GM18517 (cell line): ENCODE measurements at regions not wholly inside any gene's neighbourhood (a gene's known extent, or its start where the extent isn't known, plus 50 kb on each side); places are given as distances from the start of the nearest gene placed in this dataset.

Experiments used
- ATAC-seq: cut with Tn5 transposase; IDR thresholded peaks from one replicate; pipeline ENCODE4 v1.9.1; 2021; ENCODE audit warnings: mild to moderate bottlenecking, moderate library complexity; ENCODE audit not compliant: unreplicated experiment

DNA sequence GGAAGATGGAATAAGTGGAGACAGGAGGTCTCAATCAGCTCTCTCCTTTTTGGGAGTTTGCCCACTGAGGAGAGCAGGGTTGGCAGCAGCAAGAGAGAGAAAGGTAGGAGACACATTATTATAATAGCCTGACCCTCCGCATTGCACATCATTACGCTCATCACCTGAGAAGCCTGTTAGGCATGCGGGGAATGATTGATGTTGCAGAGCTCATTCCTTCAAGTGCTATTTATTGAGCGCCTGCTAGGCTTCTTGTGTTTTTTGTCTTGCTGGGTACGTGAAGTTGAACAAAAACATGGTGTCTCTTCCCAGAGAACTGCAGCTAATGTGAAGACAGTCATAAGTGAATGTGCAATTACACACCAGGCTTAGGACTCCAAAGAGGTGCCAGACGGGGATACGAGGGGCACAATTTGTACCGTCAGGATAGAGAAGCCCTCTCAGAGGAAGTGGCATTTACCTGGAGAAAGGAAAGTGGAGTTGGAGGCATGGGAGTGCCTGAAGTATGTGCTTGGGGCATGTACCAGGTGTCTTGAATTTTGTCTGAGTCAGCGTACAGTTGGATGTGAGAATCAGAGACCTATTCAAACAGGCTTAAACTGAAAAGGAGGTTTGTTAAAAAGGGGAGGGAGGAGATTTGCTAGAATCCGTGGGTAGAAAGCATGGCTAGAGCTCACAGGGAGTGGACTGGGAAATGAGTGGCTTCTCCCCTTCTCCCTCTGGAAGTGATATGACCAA lies 90.2 kb upstream of the SOD3 start:
- no peak for ATAC-seq

DNA sequence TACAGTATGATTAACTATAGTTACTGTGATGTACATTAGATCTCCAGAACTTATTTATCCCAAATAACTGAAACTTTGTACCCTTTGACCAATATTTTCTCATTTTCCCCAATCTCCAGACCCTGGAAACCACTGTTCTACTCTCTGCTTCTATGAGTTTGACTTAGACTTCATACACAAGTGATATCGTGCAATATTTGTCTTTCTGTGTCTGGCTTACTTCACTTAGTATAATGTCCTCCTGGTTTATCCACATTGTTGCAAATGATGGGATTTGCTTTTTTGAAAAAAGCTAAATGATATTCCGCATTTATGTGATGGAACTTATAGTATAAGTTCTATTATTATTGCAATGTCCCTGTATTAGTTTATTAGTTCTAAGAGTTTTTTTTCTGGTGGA lies 81.8 kb upstream of the SOD3 start:
- no peak for ATAC-seq

DNA sequence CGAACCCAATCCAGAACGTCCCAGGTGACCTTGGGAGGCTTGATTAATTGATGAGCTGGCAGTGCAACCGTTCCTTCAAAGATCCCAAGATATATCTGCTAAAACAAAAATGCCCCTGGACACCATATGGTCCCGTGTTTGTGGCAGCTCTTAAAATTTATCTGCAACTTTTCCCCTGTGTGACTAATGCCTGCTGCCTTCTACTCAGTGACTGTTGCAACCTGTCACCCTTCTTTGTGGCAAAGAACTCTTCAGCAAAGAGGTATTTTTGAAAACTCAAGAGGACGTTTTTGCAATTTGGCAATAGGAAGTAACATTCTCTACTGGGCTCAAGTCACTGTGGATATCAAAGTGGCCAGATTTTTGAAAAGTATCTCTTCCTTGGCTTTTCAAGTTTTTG lies 75.8 kb upstream of the SOD3 start:
- ATAC-seq = no peak

DNA sequence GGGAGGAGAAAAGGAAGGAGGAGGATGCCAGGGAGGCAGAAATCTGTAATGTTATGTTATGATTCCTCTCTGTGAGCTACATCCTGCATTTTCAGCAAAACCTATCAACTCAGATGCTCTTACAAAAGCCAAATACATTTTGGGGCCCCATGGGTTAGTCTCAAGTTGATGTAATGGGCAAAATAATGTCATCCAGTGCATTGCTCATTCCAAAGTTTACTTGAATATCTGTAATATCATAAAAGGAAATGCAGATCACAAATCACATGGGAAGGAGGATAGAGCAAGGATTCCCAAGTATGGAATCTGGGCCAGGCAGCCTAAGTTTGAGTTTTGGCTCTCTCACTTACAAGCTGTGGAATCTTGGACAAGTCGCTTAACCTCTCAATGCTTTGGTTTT lies 74.9 kb upstream of the SOD3 start:
- no peak for ATAC-seq

DNA sequence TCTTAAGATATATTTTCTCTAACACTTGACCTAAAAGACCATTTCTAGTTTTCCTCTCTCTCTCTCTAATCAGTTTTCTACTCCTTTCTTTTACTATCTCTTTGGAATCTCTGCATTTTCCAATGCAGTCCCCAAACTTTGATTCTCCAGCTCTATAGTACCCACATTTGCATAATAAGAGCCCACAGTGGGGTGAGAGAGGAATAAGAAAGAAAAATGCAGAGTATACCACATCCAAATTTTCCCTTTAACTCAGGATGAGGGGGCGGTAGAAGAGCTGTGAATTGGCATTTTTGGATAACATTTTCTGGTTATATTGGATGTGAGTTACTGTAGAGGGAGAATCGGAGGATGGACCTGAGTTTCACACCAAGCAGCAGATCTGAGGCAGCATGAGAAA lies 74.4 kb upstream of the SOD3 start:
- no peak for ATAC-seq

DNA sequence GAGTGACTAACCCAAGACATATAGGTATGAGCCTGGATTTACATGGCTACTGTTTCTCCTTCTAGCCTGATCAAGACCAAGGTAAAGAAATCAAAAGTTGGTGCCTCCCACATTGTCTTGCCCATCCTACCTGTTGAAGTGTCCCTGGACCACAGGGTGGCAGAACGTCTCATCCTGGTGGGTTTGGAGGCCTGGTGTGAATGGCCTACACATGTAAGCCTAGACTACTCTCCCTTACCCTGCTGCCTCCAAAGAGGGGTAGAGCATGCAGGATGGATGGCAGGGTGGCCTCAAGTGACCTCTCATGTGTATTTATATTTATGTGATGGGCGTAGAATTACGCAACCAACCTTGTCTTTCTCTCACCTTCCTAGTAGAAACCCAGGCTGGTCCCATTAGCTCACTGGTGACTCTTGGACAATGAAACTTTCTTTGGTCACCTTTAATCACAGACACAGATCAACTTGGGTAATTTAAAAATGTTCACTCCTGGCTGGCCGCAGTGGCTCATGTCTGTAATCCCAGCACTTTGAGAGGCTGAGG lies 73.3 kb upstream of the SOD3 start:
- no peak for ATAC-seq

DNA sequence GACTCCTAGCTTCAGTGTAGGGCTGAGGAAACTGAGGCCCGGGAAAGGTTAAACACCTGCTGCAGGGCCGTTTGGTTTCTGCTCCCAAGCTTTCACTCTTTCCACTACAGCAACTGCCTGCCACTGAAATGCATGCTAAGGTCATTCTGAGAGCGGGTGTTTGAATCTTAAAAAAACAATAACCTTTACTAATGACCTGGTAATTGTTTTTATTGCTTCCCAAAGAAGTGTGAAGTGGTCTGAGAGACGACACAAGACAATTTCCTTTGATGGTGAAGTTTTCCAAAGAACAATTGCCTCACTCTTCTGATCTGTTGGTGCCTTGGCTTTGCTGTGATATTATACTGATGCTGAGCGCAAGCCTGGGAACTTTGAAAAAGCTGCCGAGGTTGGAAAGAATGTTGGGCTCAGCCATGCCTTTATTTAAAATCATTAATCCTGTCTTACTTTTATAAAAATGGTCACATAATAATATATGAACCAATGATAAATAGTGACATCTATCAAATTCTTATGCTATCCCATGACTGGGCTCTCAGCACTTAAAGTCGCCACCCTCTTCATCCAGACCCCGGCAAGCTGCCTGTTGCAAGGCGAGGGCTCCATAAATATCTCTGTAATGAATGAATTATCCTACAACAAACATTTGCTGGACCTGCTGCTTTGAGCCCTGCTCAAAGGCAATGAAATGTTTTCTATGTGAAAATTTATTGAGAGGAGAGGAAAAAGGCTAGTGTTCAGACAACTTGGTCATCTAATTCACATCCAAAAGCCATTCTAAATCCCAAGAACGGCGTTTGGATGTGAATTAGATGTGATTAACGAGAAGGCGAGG lies 67.8 kb upstream of the SOD3 start:
- ATAC-seq = no peak

DNA sequence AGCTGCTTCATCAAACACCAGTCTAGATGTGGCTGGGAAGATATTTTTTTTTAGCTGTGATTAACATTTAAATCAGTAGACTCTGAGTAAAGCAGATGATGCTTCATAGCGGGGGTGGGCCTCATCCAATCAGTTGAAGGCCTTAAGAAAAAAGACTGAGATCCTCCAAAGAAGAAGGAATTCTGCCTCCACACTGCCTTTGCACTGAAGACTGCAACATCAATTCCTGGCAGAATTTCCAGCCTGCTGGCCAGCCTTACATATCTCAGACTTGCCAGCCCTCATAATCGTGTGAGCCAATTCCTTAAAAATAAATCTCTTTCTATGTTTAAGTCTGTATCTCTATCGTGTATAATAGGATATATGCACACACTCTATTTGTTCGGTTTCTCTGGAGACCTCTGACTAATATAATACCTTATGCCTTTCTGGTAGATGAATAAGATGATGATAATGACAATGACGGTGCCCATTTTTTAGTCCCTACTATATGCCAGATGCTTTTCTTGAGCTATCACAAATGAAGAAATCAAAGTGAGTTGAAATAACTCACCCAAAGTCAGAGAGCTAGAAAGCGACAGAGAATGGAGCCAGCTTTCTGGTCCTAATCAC lies 66.1 kb upstream of the SOD3 start:
- ATAC-seq = no peak

DNA sequence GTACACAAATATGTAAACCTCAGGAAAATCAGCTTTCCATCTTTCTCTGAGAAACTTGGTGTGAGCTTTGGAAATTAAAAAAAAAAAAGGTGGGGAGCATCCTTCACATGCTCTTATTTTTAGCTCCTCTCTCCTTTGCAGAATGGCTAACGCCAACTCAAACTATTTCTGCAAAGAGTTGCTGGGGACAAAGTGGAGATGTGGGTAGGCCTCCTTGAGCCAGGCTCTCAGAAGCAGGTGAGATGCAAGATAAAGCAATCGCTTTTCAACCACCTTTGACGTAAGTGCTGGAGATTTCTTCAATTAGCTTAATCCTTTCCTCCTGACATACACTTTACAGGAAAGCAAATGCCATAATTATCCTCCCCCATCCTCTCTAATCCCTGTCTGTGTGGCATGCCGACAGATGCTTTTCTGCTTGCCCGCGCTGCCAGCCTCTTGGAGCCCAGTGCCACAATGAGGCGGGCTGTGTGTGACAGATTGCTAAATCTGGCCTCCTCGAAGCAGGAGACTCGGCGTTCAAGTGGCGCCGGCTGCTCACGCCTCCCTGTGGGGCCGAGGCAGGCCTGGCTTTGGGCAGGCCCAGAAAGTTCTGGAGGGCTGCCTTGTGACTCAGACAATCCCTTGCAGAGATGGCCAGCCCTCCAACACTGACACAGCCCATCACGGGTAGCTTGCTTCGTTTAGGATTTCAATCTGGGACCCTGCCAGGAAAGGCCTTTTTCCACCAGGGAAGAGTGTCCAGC lies 64.9 kb upstream of the SOD3 start:
- ATAC-seq = no peak

DNA sequence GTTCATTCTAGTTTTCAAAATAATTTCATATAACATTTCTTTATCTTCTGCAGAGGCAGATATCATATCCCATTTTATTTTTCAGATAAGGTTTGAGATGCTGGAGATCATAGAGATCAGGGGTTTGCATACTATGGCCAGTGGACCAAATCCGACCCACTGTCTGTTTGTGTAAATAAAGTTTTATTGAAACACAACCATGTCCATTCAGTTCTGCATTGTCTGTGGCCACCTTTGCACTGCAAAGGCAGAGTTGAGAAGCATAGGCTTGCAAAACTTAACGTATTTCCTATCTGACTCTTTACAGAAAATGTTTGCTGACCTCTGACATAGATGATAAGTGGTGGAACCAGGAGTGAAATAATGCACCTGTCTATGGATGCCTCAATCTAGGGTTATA lies 63.9 kb upstream of the SOD3 start:
- ATAC-seq = no peak

DNA sequence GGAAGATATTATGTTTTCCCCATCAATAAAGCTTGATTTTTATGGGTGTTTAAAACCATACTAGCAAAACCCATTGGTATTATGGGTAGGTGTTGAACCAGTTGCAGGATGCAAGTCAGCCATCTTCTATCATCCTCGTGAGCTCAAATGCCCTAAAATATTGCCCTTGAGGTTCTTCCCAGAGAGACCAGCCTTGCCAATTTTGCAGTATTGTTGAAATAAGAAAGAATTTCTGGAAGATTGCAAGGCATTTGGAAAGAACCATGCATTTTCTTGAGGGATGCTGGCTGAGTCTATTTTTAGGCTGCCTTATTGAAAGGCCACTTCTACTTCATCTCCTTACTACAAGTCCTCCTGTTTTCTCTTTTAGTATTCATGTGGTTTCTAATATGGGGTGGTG lies 60.9 kb upstream of the SOD3 start:
- ATAC-seq = no peak

DNA sequence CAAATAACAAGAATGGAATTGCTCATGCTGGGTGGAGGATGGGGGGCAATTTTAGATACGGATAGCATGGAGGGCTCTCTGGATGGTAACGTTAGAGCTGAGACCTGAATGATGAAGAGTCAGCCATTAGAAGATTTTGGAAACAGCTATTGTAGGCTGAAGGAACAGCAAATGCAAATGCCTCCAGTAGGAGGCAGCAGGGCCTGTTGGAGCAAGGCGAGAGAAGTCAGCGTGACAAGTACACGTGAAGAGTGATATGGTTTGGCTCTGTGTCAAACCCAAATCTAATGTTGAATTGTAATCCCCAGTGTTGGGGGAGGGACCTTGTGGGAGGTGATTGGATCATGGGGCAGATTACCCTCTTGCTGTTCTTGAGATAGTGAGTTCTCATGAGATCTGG lies 59.3 kb upstream of the SOD3 start:
- ATAC-seq = no peak

DNA sequence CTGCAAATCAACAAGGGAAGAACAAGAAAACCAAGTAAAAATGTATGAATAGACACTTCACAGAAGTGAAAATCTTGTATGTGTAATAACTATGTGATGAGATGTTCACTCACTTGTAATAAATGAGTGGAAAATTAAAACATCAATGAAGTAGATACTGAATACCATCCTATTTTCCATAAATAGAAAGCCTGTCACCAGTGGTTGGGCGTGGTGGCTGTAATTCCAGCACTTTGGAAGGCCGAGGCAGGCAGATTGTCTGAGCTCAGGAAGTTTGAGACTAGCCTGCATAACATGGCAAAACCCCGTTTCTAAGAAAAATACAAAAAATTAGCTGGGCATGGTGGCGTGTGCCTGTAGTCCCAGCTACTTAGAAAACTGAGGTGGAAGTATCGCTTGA lies 53.5 kb upstream of the SOD3 start:
- ATAC-seq = no peak

DNA sequence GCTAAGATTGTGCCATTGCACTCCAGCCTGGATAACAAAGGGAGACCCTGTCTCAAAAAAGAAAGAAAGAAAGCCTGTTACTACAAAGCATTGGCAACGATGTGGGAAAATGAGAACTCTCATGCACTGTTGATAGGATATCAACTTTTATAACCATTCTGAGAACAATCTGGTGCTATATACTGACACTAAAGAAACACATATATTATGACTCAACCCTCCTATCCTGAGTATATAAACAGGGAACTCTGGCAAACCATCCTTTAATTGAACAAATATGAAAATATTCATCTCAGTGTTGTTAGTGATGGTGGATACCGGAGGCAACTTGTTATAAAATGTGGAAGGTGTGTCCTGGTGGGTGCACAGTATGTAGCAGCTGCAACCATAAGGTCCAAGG lies 53.0 kb upstream of the SOD3 start:
- no peak for ATAC-seq

DNA sequence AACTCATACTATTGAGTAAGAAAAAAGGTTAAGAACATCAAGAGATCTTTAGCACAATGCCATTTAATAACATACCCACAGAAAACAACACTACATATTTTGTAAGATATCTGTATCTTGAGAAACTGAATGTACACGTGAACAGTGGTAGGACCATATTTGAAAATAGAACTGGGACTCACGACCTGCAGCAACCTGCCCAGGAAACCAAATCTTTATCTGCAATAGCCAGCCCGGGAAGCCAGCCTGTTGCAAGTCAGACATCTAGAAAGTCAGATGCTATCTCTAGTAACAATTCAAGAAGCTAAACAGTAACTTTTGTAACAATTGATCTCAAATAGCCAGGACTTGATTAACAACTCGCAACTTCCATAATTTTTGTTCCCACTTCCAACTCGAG lies 52.6 kb upstream of the SOD3 start:
- no peak for ATAC-seq

DNA sequence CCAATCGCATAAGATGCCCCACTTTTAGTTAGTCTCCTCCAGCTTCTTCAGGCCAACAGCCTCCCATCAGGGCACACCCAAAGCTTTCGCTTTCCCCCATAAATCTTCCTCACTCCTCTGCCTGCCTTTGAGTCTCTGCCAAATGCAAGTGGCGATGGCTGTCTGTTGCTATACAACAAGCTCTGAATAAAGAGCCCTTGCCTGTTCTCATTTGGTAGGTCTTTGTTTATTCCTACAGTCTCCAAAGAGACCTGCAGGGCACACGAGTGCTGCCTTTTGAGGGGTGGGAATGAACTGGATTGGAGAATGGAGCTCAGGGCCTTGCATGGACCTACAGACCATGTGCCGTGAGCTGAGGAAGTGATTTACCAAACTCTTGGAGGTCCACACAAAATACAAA lies 52.2 kb upstream of the SOD3 start:
- ATAC-seq = no peak

DNA sequence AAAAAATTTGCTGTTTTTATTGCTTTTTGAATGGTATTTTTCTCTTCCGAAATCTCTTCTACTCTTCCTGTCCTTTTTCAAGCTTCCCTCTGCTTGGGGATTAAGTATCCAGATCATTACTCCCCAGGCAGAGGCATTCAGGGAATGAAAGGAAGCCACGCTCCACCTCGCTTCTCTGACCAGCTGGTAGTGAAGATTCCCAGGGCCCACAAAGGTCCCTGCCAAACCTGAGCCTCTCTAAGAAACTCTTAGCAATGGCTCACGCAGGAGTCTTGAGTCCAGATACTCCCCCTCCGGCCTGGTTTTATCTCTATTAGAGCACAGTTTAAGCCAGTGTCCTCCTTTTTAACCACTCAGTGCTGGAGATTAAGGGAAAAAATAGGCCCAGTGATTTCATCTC lies 51.4 kb upstream of the SOD3 start:
- ATAC-seq = no peak

DNA sequence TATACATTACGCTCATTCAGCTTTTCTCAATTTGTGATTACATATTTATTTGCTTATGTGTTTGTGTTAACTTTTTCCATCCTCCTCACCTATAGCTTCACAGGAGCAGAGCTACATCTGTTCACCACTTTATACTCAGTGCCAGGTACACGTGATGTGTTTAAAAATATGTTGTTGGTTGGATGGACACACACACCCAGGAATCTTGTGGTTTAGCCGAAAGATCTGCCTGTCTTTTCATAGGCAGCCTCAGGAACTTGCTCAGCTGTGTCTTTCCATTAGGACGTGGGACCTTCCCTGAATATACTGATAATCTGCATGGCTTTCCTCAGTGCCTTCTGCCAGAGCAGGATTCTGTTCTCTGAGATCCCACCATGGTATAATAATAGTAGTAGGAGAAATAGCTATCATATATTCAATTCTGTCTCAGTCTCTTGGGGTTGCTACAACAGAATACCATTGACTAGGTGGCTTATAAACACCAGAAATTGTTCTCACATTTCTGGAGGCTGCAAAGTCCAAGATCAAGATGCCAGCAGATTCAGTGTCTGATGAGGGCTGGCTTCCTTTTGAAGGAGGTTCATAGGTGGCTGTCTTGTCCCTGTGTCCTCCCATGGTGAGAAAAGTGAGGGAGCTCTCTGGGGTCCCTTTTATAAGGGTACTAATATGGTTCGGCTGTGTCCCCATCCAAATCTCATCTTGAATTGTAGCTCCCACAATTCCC lies 50.0 kb upstream of the SOD3 start:
- no peak for ATAC-seq
